ENCODE measurements at regions not wholly inside any gene's neighbourhood (a gene's known extent, or its start where the extent isn't known, plus 50 kb on each side); places are given as distances from the start of the nearest gene placed in this dataset.
A peak's percentile ranks its signal among the peaks of the same experiment; 100 is the strongest.

DNA sequence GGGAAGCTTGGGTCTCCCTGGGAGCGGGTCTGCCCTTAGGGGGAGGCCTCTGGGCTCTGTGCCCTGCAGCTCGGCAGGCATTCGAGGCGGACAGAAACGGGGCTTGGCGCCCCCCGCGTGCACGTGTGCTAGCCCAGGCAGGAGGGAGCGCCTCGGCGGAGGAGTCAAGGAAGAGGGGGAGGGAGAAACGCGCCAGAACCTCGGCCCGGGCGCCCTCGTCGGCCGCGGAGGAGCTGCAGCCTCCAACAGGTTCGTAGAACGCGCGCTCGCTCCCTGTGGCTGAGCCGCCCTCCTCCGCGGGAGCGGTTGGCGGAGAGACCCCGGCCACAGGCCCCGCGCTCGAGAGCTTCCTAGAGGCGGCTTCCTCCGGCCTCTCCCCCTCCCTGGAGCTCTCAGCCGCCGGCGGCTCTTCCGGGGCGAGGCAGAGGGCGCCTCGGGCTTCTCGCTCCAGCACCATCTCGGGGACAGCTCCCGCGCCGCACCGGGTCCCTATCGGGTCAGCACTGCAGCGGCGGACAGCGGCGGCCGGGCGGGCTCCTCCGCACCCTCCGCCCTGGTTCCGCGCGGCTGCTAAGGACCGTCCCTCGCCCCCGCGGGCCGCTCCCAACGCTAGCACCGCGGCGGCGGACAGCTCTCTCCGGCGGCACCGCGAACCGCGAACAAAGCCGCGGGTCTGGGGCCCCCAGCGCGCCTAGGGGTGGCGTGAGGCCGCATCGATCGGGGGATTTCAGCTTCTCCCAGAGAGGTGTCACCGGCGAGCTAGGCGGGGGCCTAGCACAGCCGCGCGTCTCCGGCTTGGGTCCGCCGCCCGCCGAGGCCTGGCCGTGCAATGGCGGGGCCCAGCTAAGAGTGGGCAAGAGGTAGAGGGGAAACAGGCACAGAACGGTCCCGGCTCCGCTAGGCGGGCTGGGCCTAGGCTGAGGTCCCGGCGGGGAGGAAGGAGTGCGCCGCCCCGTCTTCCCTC is 74.6 kb upstream of the CPLX2 start:
- TF ChIP-seq CTCF (IDR thresholded peaks at IDR 0.05 in 8 of 11, conservative IDR thresholded peaks at IDR 0.05 in 3 of 11) (no peak), POLR2A (IDR thresholded peaks at IDR 0.05) (no peak), POLR2AphosphoS5 (IDR thresholded peaks at IDR 0.05) (peak in 2 of 3 donors; percentile 40 to 68)
